ENCODE measurements at regions not wholly inside any gene's neighbourhood (a gene's known extent, or its start where the extent isn't known, plus 50 kb on each side); places are given as distances from the start of the nearest gene placed in this dataset.

DNA sequence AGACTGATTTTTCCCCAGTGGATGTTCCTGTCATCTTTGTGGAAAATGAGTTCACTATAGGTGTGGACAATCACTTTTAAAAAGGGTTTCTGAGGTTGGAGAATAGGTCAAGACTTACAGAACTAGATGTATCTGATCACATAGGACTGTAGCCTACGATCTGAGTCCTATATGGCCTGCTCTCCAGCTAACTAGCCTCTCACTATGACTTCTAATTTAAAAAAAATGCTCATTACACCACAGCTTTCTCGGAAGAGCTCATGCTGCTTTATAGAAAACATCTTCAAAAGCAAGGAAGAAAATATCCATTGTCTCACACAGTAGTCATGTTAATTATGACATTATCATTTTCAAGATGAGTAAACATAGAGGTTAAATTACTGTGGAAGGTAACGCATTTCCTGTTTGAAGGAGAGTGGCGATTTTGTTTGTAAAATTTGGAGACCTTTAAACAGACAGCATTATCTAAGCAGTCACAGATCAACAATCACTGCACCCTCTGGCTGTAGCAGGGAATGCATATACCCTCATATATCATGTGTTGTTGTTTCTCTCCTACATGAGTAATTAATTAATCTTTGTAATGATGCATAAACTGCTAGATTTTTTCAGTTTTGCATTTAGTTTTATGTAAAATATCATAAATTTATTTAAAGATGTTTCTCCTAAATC is 573.7 kb downstream of the GABRG2 start:
- TF ChIP-seq, protein P1, sequence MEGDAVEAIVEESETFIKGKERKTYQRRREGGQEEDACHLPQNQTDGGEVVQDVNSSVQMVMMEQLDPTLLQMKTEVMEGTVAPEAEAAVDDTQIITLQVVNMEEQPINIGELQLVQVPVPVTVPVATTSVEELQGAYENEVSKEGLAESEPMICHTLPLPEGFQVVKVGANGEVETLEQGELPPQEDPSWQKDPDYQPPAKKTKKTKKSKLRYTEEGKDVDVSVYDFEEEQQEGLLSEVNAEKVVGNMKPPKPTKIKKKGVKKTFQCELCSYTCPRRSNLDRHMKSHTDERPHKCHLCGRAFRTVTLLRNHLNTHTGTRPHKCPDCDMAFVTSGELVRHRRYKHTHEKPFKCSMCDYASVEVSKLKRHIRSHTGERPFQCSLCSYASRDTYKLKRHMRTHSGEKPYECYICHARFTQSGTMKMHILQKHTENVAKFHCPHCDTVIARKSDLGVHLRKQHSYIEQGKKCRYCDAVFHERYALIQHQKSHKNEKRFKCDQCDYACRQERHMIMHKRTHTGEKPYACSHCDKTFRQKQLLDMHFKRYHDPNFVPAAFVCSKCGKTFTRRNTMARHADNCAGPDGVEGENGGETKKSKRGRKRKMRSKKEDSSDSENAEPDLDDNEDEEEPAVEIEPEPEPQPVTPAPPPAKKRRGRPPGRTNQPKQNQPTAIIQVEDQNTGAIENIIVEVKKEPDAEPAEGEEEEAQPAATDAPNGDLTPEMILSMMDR (IDR thresholded peaks at IDR 0.05; ENCODE audit: extremely low read depth, insufficient read depth, missing control alignments) = no peak
- in situ Hi-C loops (cut with MboI; ENCODE audit: low pct_unique_long_range_greater_than_20kb, low sequenced_read_pairs, unreplicated experiment) = no loop called here
- DNase-seq (ENCODE audit: low spot score) = no peak

DNA sequence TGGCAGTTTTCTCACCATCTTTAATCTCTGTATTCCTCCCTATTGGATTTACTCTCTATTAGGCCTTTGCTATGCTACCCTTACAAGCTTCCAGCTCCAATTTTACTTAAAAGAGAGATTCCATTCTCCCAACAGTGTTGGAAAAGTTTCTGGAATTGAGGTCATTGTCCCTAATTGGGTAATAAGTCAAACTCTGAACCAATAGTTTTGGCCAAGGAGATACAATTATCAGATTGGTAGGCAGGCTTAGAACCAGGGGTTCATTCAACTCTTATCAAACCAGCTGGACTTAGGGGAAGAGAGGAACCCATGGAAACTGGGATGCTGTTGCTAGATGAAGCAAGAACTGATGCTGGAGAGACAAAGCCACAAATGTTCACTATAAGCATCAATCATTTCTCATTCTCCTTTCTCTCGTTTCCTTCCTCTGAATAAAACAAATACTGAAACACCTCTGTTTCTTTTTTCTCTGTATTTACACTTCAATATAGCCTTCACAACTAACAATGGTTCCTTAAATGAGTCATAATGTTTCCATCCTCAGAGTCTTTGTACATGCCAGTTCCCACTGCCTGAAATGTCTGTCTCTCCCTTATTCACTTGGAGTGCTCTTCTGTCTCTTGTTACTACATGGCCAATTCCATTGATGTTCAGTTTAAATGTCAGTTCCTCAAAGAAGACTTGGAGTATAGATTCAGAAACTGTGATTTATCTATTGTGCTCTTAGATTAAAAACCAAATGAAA is 587.3 kb downstream of the GABRG2 start:
- no peak for DNase-seq (ENCODE audit: low spot score)
- in situ Hi-C loops (cut with MboI; ENCODE audit: low pct_unique_long_range_greater_than_20kb, low sequenced_read_pairs, unreplicated experiment) = no loop called here
- TF ChIP-seq, protein P1 (IDR thresholded peaks at IDR 0.05; ENCODE audit: extremely low read depth, insufficient read depth, missing control alignments) = no peak

DNA sequence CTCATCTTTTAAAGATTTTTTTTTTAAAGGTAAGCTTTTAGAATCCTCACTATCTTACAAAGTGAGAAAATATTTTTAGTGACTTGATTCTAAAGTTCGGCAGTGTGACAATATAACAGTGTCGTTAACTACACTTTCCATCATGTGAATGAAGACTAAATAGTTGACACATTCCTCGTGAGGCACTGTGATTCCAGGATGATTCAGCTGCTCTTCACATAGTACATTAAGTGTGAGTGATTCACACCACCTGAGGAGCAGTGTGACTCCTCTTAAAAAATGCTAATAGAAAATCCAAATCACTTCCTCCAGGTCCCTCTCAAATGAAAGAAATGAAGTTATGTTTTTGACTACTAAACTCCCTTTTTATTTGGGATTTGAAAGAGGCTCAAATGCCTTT is 589.5 kb downstream of the GABRG2 start:
- TF ChIP-seq, protein P1 (IDR thresholded peaks at IDR 0.05; ENCODE audit: extremely low read depth, insufficient read depth, missing control alignments) = no peak
- in situ Hi-C loops (cut with MboI; ENCODE audit: low pct_unique_long_range_greater_than_20kb, low sequenced_read_pairs, unreplicated experiment) = no loop called here
- DNase-seq (ENCODE audit: low spot score) = no peak

DNA sequence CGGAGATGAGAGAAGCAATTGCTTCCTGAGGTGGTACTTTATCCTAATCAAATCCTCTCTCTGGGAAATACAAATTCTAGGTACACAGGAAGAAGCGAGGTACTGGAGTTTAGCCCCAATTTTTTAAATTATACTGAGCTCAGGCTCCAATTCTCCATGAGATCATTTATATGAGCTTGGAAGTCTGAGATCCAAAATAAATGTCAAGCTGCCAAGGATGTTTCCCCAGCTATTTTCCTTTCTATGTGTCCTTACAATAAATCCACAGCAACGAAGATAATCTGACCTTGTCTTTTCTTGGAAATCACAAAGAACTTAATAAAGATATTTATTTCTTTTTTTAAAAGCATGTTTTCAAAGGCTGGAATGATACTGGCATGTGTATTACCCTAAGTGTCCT is 597.3 kb downstream of the GABRG2 start:
- in situ Hi-C loops (cut with MboI; ENCODE audit: low pct_unique_long_range_greater_than_20kb, low sequenced_read_pairs, unreplicated experiment) = no loop called here
- TF ChIP-seq, protein P1 (IDR thresholded peaks at IDR 0.05; ENCODE audit: extremely low read depth, insufficient read depth, missing control alignments) = no peak
- no peak for DNase-seq (ENCODE audit: low spot score)

DNA sequence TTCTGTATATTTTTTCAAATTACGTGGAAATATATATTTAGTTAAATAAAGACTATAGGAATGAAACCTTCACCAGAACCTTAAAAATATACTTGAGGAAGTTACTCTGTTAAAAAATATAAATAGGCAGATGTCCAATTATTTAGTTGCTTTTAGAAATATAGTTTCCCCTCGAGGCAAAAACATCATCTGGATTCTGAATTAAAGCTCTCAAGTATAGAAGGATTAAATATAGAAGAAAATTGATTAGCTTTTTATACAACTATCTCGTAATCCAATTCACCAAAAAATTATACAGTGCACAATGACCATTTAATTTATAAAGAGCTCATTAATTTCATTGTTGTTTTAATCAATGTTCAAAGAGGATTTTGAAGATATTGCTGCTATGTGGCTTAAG is 601.4 kb downstream of the GABRG2 start:
- no peak for DNase-seq (ENCODE audit: low spot score)
- in situ Hi-C loops (cut with MboI; ENCODE audit: low pct_unique_long_range_greater_than_20kb, low sequenced_read_pairs, unreplicated experiment) = no loop called here
- TF ChIP-seq, protein P1 (IDR thresholded peaks at IDR 0.05; ENCODE audit: extremely low read depth, insufficient read depth, missing control alignments) = no peak

DNA sequence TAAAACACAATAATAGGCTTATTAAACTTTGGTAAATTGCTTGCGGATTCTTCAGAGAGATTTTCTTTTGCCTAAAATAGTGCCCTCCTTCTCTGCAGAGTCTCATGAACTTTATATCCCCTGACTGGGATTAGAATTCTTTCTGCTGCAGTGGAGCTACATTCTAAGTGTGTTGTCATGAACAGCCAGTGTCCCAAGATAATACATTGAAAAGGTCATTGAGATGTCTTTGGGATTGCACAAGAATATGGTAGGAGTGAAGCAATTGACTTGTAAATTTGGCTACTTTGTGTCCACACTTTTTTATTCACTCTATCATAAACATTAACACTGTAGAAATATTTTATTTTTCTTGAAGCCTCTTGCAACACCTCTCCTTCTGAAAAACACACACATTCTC is 604.5 kb downstream of the GABRG2 start:
- in situ Hi-C loops (cut with MboI; ENCODE audit: low pct_unique_long_range_greater_than_20kb, low sequenced_read_pairs, unreplicated experiment) = no loop called here
- DNase-seq (ENCODE audit: low spot score) = no peak
- TF ChIP-seq, protein P1 (IDR thresholded peaks at IDR 0.05; ENCODE audit: extremely low read depth, insufficient read depth, missing control alignments) = no peak
